GM06990 (cell line): ENCODE measurements at regions not wholly inside any gene's neighbourhood (a gene's known extent, or its start where the extent isn't known, plus 50 kb on each side); places are given as distances from the start of the nearest gene placed in this dataset.

Experiments used
- DNase-seq: peaks from one replicate; pipeline ENCODE4 v3.0.0-alpha.2; 2011; ENCODE audit not compliant: insufficient read length; ENCODE audit errors: extremely low read depth
- H3K27me3 ChIP-seq: replicated peaks from 2 replicates; pipeline ENCODE4 v1.6.0; 2011; ENCODE audit warnings: low read length; ENCODE audit not compliant: control insufficient read depth, insufficient read depth
- H3K36me3 ChIP-seq: 2 replicates; pipeline ENCODE4 v1.5.1; 2011; ENCODE audit warnings: low read length; ENCODE audit not compliant: control insufficient read depth, insufficient read depth
- H3K4me3 ChIP-seq: replicated peaks from 2 replicates; pipeline ENCODE4 v1.5.1; 2011; ENCODE audit warnings: low read depth, mild to moderate bottlenecking, control low read depth, low read length
- CTCF ChIP-seq: IDR thresholded peaks from 2 replicates; pipeline ENCODE4 v1.5.1; 2011; ENCODE audit warnings: low read length, control low read depth, mild to moderate bottlenecking, inconsistent platforms; ENCODE audit not compliant: insufficient read depth, poor library complexity, severe bottlenecking

GRCh38 chr10:117462816-117463544 is 79.6 kb upstream of the EMX2 start:
- H3K27me3 ChIP-seq: peaks cover 2% of the 10 kb centered on the region; the same call in 1 of the 2 replicates
- H3K36me3 ChIP-seq: no peaks in the 10 kb centered on the region
- TF ChIP-seq CTCF: no peak
- no peak for DNase-seq
- no peak overlapping the region for H3K4me3 ChIP-seq

- no peak for TF ChIP-seq CTCF
Observed at GRCh38 chr10:117462424-117462792, 80.1 kb upstream of the EMX2 start.

GRCh38 chr10:117461766-117462423 is 80.7 kb upstream of the EMX2 start:
- TF ChIP-seq CTCF: no peak
- no peaks in the 10 kb centered on the region for H3K36me3 ChIP-seq
- peaks cover 2% of the 10 kb centered on the region; the same call in 1 of the 2 replicates for H3K27me3 ChIP-seq
- H3K4me3 ChIP-seq: no peak overlapping the region
- no peak for DNase-seq

More at GRCh38 chr10:117462424-117462792, 80.1 kb upstream of the EMX2 start:
- DNase-seq: no peak
- no peak overlapping the region for H3K4me3 ChIP-seq
- no peaks in the 10 kb centered on the region for H3K36me3 ChIP-seq
- H3K27me3 ChIP-seq: peaks cover 2% of the 10 kb centered on the region; the same call in 1 of the 2 replicates

GRCh38 chr10:117460846-117461765 is 81.4 kb upstream of the EMX2 start:
- Histone ChIP-seq H3K4me3 (no peak overlapping the region), H3K36me3 (no peaks in the 10 kb centered on the region), H3K27me3 (0 out of 2 replicates have a peak, but pooled peaks cover 2% of the 10 kb centered on the region)
- no peak for TF ChIP-seq CTCF
- DNase-seq: no peak

GRCh38 chr10:117458571-117458970 is 83.3 kb upstream of the PDZD8 start:
- no peak for DNase-seq
- no peak overlapping the region for H3K4me3 ChIP-seq
- no peaks in the 10 kb centered on the region for H3K36me3 ChIP-seq
- 0 out of 2 replicates have a peak, but pooled peaks cover 2% of the 10 kb centered on the region for H3K27me3 ChIP-seq
- TF ChIP-seq CTCF: no peak
